ENCODE measurements at regions not wholly inside any gene's neighbourhood (a gene's known extent, or its start where the extent isn't known, plus 50 kb on each side); places are given as distances from the start of the nearest gene placed in this dataset.

- DNase-seq (ENCODE audit: low read depth), result peak; percentile 34
- no peak overlapping the region for H3K4me3 ChIP-seq (ENCODE audit: control insufficient read depth, low read depth, low read length)
These were observed 267.6 kb upstream of the TENM4 start for GRCh38 chr11:79708319-79708932.

GRCh38 chr11:79705648-79706047, 264.8 kb upstream of the TENM4 start:
- no peak overlapping the region for H3K4me3 ChIP-seq (ENCODE audit: control insufficient read depth, low read depth, low read length)
- TF ChIP-seq CTCF (conservative IDR thresholded peaks at IDR 0.05; ENCODE audit: control insufficient read depth, insufficient read depth, low read depth, low read length), result no peak
- no peak for DNase-seq (ENCODE audit: low read depth)

More at GRCh38 chr11:79708319-79708932, 267.6 kb upstream of the TENM4 start:
- peak; percentile 45 for TF ChIP-seq CTCF (conservative IDR thresholded peaks at IDR 0.05; ENCODE audit: control insufficient read depth, insufficient read depth, low read depth, low read length)

GRCh38 chr11:79702303-79702702, 261.5 kb upstream of the TENM4 start:
- H3K4me3 ChIP-seq (ENCODE audit: control insufficient read depth, low read depth, low read length), result no peak overlapping the region
- TF ChIP-seq CTCF (conservative IDR thresholded peaks at IDR 0.05; ENCODE audit: control insufficient read depth, insufficient read depth, low read depth, low read length), result no peak
- no peak for DNase-seq (ENCODE audit: low read depth)

- DNase-seq (ENCODE audit: low read depth), result no peak
- H3K4me3 ChIP-seq (ENCODE audit: control insufficient read depth, low read depth, low read length), result no peak overlapping the region
- no peak for TF ChIP-seq CTCF (conservative IDR thresholded peaks at IDR 0.05; ENCODE audit: control insufficient read depth, insufficient read depth, low read depth, low read length)
These were observed 258.4 kb upstream of the TENM4 start for GRCh38 chr11:79699246-79699645.

- H3K4me3 ChIP-seq (ENCODE audit: control insufficient read depth, low read depth, low read length), result no peak overlapping the region
- no peak for TF ChIP-seq CTCF (conservative IDR thresholded peaks at IDR 0.05; ENCODE audit: control insufficient read depth, insufficient read depth, low read depth, low read length)
- DNase-seq (ENCODE audit: low read depth), result no peak
These were observed 257.1 kb upstream of the TENM4 start for GRCh38 chr11:79697905-79698304.

GRCh38 chr11:79694368-79694767, 253.5 kb upstream of the TENM4 start:
- DNase-seq (ENCODE audit: low read depth), result no peak
- no peak for TF ChIP-seq CTCF (conservative IDR thresholded peaks at IDR 0.05; ENCODE audit: control insufficient read depth, insufficient read depth, low read depth, low read length)
- H3K4me3 ChIP-seq (ENCODE audit: control insufficient read depth, low read depth, low read length), result no peak overlapping the region

GRCh38 chr11:79691445-79691844, 250.6 kb upstream of the TENM4 start:
- no peak overlapping the region for H3K4me3 ChIP-seq (ENCODE audit: control insufficient read depth, low read depth, low read length)
- TF ChIP-seq CTCF (conservative IDR thresholded peaks at IDR 0.05; ENCODE audit: control insufficient read depth, insufficient read depth, low read depth, low read length), result no peak
- DNase-seq (ENCODE audit: low read depth), result no peak

Data from fibroblast of mammary gland (primary cell).